Small intestine (tissue), 7 donors: ENCODE measurements at regions not wholly inside any gene's neighbourhood (a gene's known extent, or its start where the extent isn't known, plus 50 kb on each side); places are given as distances from the start of the nearest gene placed in this dataset.
"Not testable (repeated sequence)": the region's sequence is repeated elsewhere in the genome, so short reads cannot be mapped to it uniquely, and the experiment has no call there.

Experiments
- DNase-seq, 2 donors: peaks; one replicate each; pipeline versions ENCODE4 v3.0.0 to v3.0.0-alpha.2; 2013
- FAIRE-seq: peaks from 2 replicates; lab custom pipeline; 2012; peaks lifted over from hg19 to GRCh38; lab: Jason Lieb, UNC
- H3K27ac ChIP-seq, 3 donors: one replicate each; pipeline ENCODE4 v1.5.1; 2013; ENCODE audit warnings: low read length in 2 of 3, mild to moderate bottlenecking in 2 of 3, control low read depth in 1 of 3, inconsistent platforms in 1 of 3, low read depth in 1 of 3, moderate library complexity in 1 of 3
- H3K27me3 ChIP-seq, 3 donors: one replicate each; pipeline ENCODE4 v1.6.1; 2013; ENCODE audit warnings: low read length in 3 of 3, inconsistent platforms in 1 of 3; ENCODE audit not compliant: control insufficient read depth in 3 of 3, insufficient read depth in 3 of 3
- H3K36me3 ChIP-seq, 3 donors: one replicate each; pipeline ENCODE4 v1.6.1; 2013; ENCODE audit warnings: low read length in 3 of 3, inconsistent platforms in 1 of 3, low read depth in 1 of 3, mild to moderate bottlenecking in 1 of 3, moderate library complexity in 1 of 3; ENCODE audit not compliant: control insufficient read depth in 3 of 3, insufficient read depth in 2 of 3
- H3K4me1 ChIP-seq, 3 donors: one replicate each; pipeline ENCODE4 v1.6.1; 2013; ENCODE audit warnings: low read length in 2 of 3, inconsistent platforms in 1 of 3, low read depth in 1 of 3, mild to moderate bottlenecking in 1 of 3, moderate library complexity in 1 of 3; ENCODE audit not compliant: control insufficient read depth in 3 of 3, insufficient read depth in 2 of 3
- H3K4me3 ChIP-seq, 3 donors: one replicate each; pipeline ENCODE4 v1.5.1; 2013; ENCODE audit warnings: low read length in 3 of 3, control low read depth in 1 of 3, inconsistent platforms in 1 of 3, low read depth in 1 of 3, mild to moderate bottlenecking in 1 of 3, moderate library complexity in 1 of 3
- H3K9me3 ChIP-seq, 2 donors: one replicate each; pipeline ENCODE4 v1.6.1; 2013; ENCODE audit warnings: low read depth in 1 of 2, low read length in 1 of 2; ENCODE audit not compliant: control insufficient read depth in 2 of 2, insufficient read depth in 1 of 2
- WGBS, 3 donors: extraction: QIAGEN DNeasy Blood & Tissue Kit; methylation state at CpG; one replicate each; pipeline ENCODE4 v1.1.7; 2013; 5-methylcytosine and 5-hydroxymethylcytosine counted together
- donor health status: healthy with polysubstance abuse.
- donor health status: control.
- donor health status: control.
- donor health status: Bipolar disorder and iron deficiency.
- donor health status: healthy.

GRCh38 chr2:76159042-76159648 is 448.4 kb upstream of the GCFC2 start:
- DNase-seq (no peak), FAIRE-seq (no peak)
- WGBS, 3 donors, result 50 to 73% (median 56%) methylated on average over 1 of the region's 1 CpG
- Histone ChIP-seq H3K27me3 (no peaks in the 10 kb centered on the region), H3K27ac (no peak overlapping the region), H3K9me3 (no peaks in the 10 kb centered on the region), H3K4me3 (no peak overlapping the region), H3K36me3 (no peaks in the 10 kb centered on the region), H3K4me1 (no peaks in the 10 kb centered on the region)

DNA sequence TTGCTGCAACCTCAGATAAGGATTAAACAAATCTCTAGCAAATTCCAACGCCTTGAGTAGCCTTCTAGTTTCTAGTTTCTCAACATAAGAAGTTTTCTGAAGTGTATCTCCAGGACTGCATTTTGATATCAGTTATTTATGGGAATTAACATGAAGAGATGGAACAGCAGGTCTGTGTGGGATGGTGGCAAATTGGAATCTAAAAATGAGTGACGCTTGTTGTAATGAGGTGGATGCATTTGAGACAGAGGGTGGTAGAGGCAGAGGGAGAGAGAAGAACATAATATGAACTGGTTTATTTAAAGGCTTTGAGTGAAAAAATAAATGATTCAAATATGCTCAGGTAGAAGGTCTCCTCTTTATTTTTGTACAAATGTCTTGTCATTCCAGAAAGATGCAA is 446.8 kb upstream of the GCFC2 start:
- 58 to 77% (median 76%) methylated on average over 2 of the region's 2 CpGs for WGBS, 3 donors
- no peaks in the 10 kb centered on the region for H3K36me3 ChIP-seq
- H3K27me3 ChIP-seq, result no peaks in the 10 kb centered on the region
- no peak overlapping the region for H3K27ac ChIP-seq
- FAIRE-seq (no peak), DNase-seq (no peak)
- H3K9me3 ChIP-seq, result no peaks in the 10 kb centered on the region
- no peak overlapping the region for H3K4me3 ChIP-seq
- no peaks in the 10 kb centered on the region for H3K4me1 ChIP-seq

- Histone ChIP-seq H3K27me3 (no peaks in the 10 kb centered on the region), H3K27ac (no peak overlapping the region), H3K4me1 (no peaks in the 10 kb centered on the region), H3K9me3 (no peaks in the 10 kb centered on the region), H3K4me3 (no peak overlapping the region), H3K36me3 (no peaks in the 10 kb centered on the region)
- 61 to 69% (median 67%) methylated on average over 3 of the region's 3 CpGs for WGBS, 3 donors
- DNase-seq, result no peak
- FAIRE-seq, result no peak
Measured at GRCh38 chr2:76154981-76155380, 444.3 kb upstream of the GCFC2 start.

- H3K27ac ChIP-seq, result no peak overlapping the region
- no peaks in the 10 kb centered on the region for H3K36me3 ChIP-seq
- no peaks in the 10 kb centered on the region for H3K27me3 ChIP-seq
- H3K4me3 ChIP-seq, result no peak overlapping the region
- no peak for DNase-seq
- H3K4me1 ChIP-seq, result no peaks in the 10 kb centered on the region
- no peaks in the 10 kb centered on the region for H3K9me3 ChIP-seq
- no peak for FAIRE-seq
Measured at GRCh38 chr2:76149846-76150245, 439.1 kb upstream of the GCFC2 start.

DNA sequence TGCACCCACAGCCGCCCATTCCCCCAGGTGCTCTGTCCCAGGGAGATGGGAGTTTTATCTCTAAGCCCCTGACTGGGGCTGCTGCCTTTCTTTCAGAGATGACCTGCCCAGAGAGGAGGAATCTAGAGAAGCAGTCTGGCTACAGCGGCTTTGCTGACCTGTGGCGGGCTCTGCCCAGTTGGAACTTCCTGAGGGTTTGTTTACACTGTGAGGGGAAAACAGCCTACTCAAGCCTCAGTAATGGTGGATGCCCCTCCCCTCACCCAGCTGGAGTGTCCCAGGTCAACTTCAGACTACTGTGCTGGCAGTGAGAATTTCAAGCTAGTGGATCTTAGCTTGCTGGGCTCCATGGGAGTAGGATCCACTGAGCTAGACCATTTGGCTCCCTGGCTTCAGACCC is 428.6 kb upstream of the GCFC2 start:
- H3K4me3 ChIP-seq, H3K9me3 ChIP-seq, FAIRE-seq, H3K36me3 ChIP-seq, H3K27me3 ChIP-seq, DNase-seq, H3K4me1 ChIP-seq, H3K27ac ChIP-seq: not testable (repeated sequence)
- WGBS, 3 donors, result 54 to 88% (median 83%) methylated on average over 2 to 3 of the region's 3 CpGs

DNA sequence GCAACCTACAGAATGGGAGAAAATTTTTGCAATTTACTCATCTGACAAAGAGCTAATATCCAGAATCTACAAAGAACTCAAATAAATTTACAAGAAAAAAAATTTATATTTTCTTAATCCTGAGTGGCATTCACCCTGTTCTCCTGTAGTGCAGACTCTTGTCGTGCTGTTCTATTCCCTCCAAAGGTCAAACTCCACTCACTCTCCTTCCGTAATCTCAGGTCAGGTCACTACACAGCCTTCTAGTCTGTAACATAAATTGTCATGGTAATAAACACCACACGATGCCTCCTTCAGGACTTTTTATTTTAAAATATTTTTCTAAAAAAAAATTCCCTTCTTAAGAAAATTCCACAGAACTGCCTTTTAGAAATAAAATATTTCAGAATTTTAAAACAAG is 417.9 kb upstream of the GCFC2 start:
- H3K27me3 ChIP-seq, result no peaks in the 10 kb centered on the region
- no peak for FAIRE-seq
- whole genome bisulfite sequencing, 3 donors, result 15 to 53% (median 26%) methylated on average over 3 of the region's 3 CpGs
- peak; percentile 71 to 81 for DNase-seq
- no peaks in the 10 kb centered on the region for H3K36me3 ChIP-seq
- peak overlapping the region in 1 of 3 donors; percentile 77 for H3K27ac ChIP-seq
- no peaks in the 10 kb centered on the region for H3K9me3 ChIP-seq
- H3K4me3 ChIP-seq, result no peak overlapping the region
- peaks cover 0 to 10% (median 0%) of the 10 kb centered on the region in 3 donors for H3K4me1 ChIP-seq

DNA sequence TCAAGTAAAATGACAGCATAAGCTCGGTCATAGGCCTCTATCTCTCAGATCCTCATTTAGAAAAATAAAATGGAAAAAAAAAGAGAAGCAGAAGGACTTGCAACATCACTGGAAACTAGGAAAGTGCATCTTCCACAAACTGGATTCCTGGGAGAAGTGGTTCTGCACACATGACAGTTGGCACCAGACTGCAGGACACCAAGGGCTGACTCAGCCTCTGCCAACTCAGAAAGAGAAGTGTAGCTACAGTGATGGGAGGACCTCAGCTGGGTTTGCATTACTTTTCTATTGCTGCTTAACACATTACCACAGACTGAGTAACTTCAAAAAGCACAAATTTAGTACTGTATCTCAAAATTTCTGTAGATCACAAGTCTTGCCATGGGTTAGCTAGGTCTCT is 409.5 kb upstream of the GCFC2 start:
- no peak for FAIRE-seq

GRCh38 chr2:76089683-76090082 is 379.0 kb upstream of the GCFC2 start:
- no peak overlapping the region for H3K27ac ChIP-seq
- H3K27me3 ChIP-seq, result no peaks in the 10 kb centered on the region
- H3K4me3 ChIP-seq, result no peak overlapping the region
- no peaks in the 10 kb centered on the region for H3K4me1 ChIP-seq
- no peak for DNase-seq
- H3K36me3 ChIP-seq, result no peaks in the 10 kb centered on the region
- H3K9me3 ChIP-seq, result no peaks in the 10 kb centered on the region
- no peak for FAIRE-seq

More for the DNA sequence above, 409.5 kb upstream of the GCFC2 start:
- H3K27me3 ChIP-seq, result no peaks in the 10 kb centered on the region
- no peak overlapping the region for H3K4me3 ChIP-seq
- no peak overlapping the region for H3K27ac ChIP-seq
- no peak for DNase-seq
- no peaks in the 10 kb centered on the region for H3K36me3 ChIP-seq
- H3K9me3 ChIP-seq, result no peaks in the 10 kb centered on the region
- no peaks in the 10 kb centered on the region for H3K4me1 ChIP-seq
- WGBS, 3 donors, result 71 to 75% (median 71%) methylated on average over 1 of the region's 1 CpG

- FAIRE-seq, result no peak
- no peaks in the 10 kb centered on the region for H3K9me3 ChIP-seq
- 17 to 66% (median 22%) methylated on average over 2 of the region's 2 CpGs for WGBS, 3 donors
Measured at GRCh38 chr2:76083248-76083647, 372.5 kb upstream of the GCFC2 start.

More at GRCh38 chr2:76083248-76083647, 372.5 kb upstream of the GCFC2 start:
- Histone ChIP-seq H3K36me3 (no peaks in the 10 kb centered on the region), H3K4me3 (no peak overlapping the region), H3K27ac (no peak overlapping the region), H3K4me1 (no peaks in the 10 kb centered on the region), H3K27me3 (no peaks in the 10 kb centered on the region)
- DNase-seq, result no peak
